ENCODE measurements at regions not wholly inside any gene's neighbourhood (a gene's known extent, or its start where the extent isn't known, plus 50 kb on each side); places are given as distances from the start of the nearest gene placed in this dataset.

DNA sequence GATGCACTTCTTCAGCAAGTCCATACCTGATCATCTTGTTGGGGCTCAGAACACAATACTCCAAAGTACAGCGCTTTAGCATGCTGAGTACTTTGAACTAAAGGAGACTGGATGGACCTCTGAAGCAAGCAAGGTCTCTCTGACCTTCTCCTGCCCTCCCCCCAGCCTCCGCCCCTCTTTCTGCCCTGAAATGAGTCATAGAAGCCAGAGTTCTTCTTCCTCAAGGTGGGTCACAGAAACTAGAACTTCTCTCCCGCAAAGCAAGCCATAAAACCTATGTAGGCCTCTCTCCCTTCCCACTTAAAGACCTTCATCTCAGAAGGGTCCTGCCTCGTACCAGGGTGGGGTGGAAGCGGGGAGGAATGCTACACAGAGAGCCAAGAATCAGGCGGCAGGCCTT lies 230.5 kb upstream of the PROK2 start:
- Histone ChIP-seq H3K4me3 (replicated peaks in 1 of 3; ENCODE audit: insufficient read depth in 1 of 3, low read depth in 1 of 3, low read length in 3 of 3) (no peak overlapping the region), H3K27me3 (ENCODE audit: control insufficient read depth in 2 of 2, insufficient read depth in 2 of 2, low read length in 2 of 2) (no peaks in the 10 kb centered on the region), H3K4me1 (ENCODE audit: control insufficient read depth, extremely low read depth, insufficient read depth, low read length) (no peaks in the 10 kb centered on the region), H3K27ac (ENCODE audit: insufficient read depth, low read depth, low read length) (no peak overlapping the region), H3K79me2 (ENCODE audit: control insufficient read depth, insufficient read depth, low read length) (no peaks in the 10 kb centered on the region), H3K9me1 (replicated peaks; ENCODE audit: control insufficient read depth, extremely low read depth, insufficient read depth, low read length) (no peaks in the 10 kb centered on the region), H3K36me3 (ENCODE audit: control insufficient read depth in 2 of 2, extremely low read depth in 1 of 2, insufficient read depth in 2 of 2, low read length in 2 of 2) (no peaks in the 10 kb centered on the region), H3K4me2 (ENCODE audit: insufficient read depth, low read length) (no peak overlapping the region), H3K9me3 (replicated peaks; ENCODE audit: control insufficient read depth, insufficient read depth, low read length) (no peaks in the 10 kb centered on the region), H3K9ac (replicated peaks; ENCODE audit: extremely low read depth, insufficient read depth, low read length) (no peak overlapping the region), H4K20me1 (replicated peaks; ENCODE audit: control insufficient read depth, extremely low read depth, insufficient read depth, low read length) (no peaks in the 10 kb centered on the region), H2AFZ (ENCODE audit: low read depth, low read length) (no peak overlapping the region)
- DNase-seq (ENCODE audit: low read depth, low spot score) (no peak), FAIRE-seq (no peak)
- BruUV-seq (replicated peaks) = no TSS peak
- intact Hi-C loops (cut with micrococcal nuclease) = no loop called here
- dilution Hi-C loops (cut with MboI; ENCODE audit: extremely low pct_ligation_motif_present, low sequenced_read_pairs) = no loop called here
- ChIA-PET POLR2A (no interaction called here), CTCF (no interaction called here)
- TF ChIP-seq, protein P1, sequence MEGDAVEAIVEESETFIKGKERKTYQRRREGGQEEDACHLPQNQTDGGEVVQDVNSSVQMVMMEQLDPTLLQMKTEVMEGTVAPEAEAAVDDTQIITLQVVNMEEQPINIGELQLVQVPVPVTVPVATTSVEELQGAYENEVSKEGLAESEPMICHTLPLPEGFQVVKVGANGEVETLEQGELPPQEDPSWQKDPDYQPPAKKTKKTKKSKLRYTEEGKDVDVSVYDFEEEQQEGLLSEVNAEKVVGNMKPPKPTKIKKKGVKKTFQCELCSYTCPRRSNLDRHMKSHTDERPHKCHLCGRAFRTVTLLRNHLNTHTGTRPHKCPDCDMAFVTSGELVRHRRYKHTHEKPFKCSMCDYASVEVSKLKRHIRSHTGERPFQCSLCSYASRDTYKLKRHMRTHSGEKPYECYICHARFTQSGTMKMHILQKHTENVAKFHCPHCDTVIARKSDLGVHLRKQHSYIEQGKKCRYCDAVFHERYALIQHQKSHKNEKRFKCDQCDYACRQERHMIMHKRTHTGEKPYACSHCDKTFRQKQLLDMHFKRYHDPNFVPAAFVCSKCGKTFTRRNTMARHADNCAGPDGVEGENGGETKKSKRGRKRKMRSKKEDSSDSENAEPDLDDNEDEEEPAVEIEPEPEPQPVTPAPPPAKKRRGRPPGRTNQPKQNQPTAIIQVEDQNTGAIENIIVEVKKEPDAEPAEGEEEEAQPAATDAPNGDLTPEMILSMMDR (IDR thresholded peaks at IDR 0.05; ENCODE audit: extremely low read depth in 1 of 2, insufficient read depth in 1 of 2, low read depth in 1 of 2, low read length in 2 of 2) = no peak
- no peak for TF ChIP-seq MYC (IDR thresholded peaks at IDR 0.05; ENCODE audit: low read depth, low read length)
- no peak for TF ChIP-seq JUN (IDR thresholded peaks at IDR 0.05; ENCODE audit: borderline replicate concordance, insufficient read depth, insufficient read length, low read depth)
- no peak for TF ChIP-seq GATA2 (IDR thresholded peaks at IDR 0.05; ENCODE audit: insufficient read depth, insufficient read length, low read depth, low read length)
- TF ChIP-seq FOS (IDR thresholded peaks at IDR 0.05; ENCODE audit: borderline replicate concordance, insufficient read depth, low read length) = no peak
- no peak for TF ChIP-seq MAX (IDR thresholded peaks at IDR 0.05; ENCODE audit: insufficient read depth, insufficient read length)
- TF ChIP-seq EZH2 (IDR thresholded peaks at IDR 0.05; ENCODE audit: borderline replicate concordance, low read depth, low read length, severe bottlenecking) = no peak
- TF ChIP-seq POLR2AphosphoS5 (IDR thresholded peaks at IDR 0.05; ENCODE audit: insufficient read depth, low read depth, low read length) = no peak
- TF ChIP-seq POLR2A (IDR thresholded peaks at IDR 0.05; ENCODE audit: low read depth, low read length) = no peak

Data from endothelial cell of umbilical vein (primary cell).